Fibroblast of lung (primary cell): ENCODE measurements at regions not wholly inside any gene's neighbourhood (a gene's known extent, or its start where the extent isn't known, plus 50 kb on each side); places are given as distances from the start of the nearest gene placed in this dataset.

Experiments used
- EZH2 ChIP-seq: IDR thresholded peaks from 2 replicates; pipeline ENCODE4 v1.5.1; 2012; ENCODE audit warnings: low read length, control low read depth, mild to moderate bottlenecking; ENCODE audit errors: missing control alignments
- TF ChIP-seq, protein P1 (sequence below), 2 donors: IDR thresholded peaks in 1 of 2; conservative IDR thresholded peaks in 1 of 2; 1 replicate in 1 of 2; 2 replicates in 1 of 2; pipeline ENCODE4 v1.5.1; 2011 to 2012; ENCODE audit warnings: low read length in 2 of 2, control low read depth in 1 of 2, inconsistent platforms in 1 of 2, low read depth in 1 of 2, mild to moderate bottlenecking in 1 of 2

DNA sequence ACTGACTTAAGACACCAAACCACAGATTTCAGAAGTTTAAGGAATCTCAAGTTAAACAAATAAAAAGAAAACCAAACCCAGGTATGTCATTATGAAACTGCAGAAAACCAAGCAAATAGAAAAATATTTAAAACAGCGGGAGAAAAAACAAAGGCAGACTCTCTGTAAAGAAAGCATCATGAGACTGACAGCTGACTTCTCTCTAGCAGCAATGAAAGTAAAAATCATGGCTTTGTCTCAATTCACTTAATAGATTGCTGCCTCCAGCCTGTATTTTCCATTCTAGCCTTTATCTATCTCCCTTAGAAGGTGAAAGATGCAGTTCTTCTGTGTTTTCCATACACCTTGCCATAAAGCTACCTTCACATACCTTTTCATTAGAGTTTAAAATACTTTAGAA lies 131.1 kb upstream of the IPO5 start:
- TF ChIP-seq, protein P1, sequence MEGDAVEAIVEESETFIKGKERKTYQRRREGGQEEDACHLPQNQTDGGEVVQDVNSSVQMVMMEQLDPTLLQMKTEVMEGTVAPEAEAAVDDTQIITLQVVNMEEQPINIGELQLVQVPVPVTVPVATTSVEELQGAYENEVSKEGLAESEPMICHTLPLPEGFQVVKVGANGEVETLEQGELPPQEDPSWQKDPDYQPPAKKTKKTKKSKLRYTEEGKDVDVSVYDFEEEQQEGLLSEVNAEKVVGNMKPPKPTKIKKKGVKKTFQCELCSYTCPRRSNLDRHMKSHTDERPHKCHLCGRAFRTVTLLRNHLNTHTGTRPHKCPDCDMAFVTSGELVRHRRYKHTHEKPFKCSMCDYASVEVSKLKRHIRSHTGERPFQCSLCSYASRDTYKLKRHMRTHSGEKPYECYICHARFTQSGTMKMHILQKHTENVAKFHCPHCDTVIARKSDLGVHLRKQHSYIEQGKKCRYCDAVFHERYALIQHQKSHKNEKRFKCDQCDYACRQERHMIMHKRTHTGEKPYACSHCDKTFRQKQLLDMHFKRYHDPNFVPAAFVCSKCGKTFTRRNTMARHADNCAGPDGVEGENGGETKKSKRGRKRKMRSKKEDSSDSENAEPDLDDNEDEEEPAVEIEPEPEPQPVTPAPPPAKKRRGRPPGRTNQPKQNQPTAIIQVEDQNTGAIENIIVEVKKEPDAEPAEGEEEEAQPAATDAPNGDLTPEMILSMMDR (conservative IDR thresholded peaks at IDR 0.05 in 1 of 2, IDR thresholded peaks at IDR 0.05 in 1 of 2; ENCODE audit: low read depth in 1 of 2, low read length in 2 of 2) = no peak
- TF ChIP-seq EZH2 = no peak
